ENCODE measurements at regions not wholly inside any gene's neighbourhood (a gene's known extent, or its start where the extent isn't known, plus 50 kb on each side); places are given as distances from the start of the nearest gene placed in this dataset.

DNA sequence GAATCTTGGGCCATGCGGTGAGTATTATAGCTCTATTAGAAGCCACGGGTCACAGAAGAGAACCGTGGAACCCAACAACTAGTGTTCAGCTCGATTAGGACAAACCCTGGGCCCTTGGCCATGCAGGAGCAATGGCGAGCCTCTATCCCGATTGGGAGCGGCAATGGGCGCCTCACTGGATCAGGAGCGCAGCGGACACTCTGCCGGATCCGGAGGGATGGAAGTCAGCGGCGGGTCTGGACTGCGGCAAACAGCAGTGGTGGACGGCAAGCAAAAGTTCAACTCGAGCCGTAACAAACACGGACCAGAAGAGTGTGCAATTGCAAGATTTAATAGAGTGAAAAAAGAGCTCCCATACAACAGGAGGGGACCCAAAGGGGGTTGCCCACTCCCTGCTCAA, 1481.9 kb downstream of the PCDH9 start:
- no peak for DNase-seq
- Mint-ChIP-seq H3K36me3 (ENCODE audit: low read depth) (no peaks in the 10 kb centered on the region), H3K9me3 (no peaks in the 10 kb centered on the region), H3K4me3 (no peak overlapping the region), H3K27ac (no peak overlapping the region), H3K27me3 (ENCODE audit: low read depth, poor library complexity) (no peaks in the 10 kb centered on the region), H3K4me1 (no peaks in the 10 kb centered on the region)
- TF ChIP-seq, protein P1, sequence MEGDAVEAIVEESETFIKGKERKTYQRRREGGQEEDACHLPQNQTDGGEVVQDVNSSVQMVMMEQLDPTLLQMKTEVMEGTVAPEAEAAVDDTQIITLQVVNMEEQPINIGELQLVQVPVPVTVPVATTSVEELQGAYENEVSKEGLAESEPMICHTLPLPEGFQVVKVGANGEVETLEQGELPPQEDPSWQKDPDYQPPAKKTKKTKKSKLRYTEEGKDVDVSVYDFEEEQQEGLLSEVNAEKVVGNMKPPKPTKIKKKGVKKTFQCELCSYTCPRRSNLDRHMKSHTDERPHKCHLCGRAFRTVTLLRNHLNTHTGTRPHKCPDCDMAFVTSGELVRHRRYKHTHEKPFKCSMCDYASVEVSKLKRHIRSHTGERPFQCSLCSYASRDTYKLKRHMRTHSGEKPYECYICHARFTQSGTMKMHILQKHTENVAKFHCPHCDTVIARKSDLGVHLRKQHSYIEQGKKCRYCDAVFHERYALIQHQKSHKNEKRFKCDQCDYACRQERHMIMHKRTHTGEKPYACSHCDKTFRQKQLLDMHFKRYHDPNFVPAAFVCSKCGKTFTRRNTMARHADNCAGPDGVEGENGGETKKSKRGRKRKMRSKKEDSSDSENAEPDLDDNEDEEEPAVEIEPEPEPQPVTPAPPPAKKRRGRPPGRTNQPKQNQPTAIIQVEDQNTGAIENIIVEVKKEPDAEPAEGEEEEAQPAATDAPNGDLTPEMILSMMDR (IDR thresholded peaks at IDR 0.05) = no peak

DNA sequence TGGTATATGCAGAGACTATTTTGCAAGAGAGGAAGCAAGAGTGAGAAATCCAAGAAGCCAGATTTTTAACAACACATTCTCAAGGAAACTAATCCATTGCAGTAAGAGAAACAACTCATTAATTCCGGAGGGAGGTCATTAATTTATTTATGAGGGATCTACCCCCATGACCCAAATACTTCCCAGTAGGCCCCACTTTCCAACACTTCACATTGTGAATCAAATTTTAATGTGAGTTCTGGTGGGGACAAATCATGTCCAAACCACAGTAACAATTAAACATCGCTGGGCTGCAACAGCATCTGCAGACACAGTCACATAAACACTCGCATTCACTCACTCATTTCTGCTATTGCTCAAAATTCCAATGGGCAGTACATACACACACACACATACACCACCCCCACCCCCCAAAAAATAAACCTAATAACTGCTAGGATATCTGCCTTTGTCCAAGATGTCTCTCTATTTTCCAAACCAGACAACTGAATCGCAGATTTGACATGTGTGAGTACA, 1483.7 kb downstream of the PCDH9 start:
- no peaks in the 10 kb centered on the region for H3K36me3 Mint-ChIP-seq (ENCODE audit: low read depth)
- no peaks in the 10 kb centered on the region for H3K9me3 Mint-ChIP-seq
- no peak overlapping the region for H3K27ac Mint-ChIP-seq
- H3K27me3 Mint-ChIP-seq (ENCODE audit: low read depth, poor library complexity) = no peaks in the 10 kb centered on the region
- TF ChIP-seq, protein P1 (IDR thresholded peaks at IDR 0.05) = no peak
- H3K4me3 Mint-ChIP-seq = no peak overlapping the region
- no peak for DNase-seq
- no peaks in the 10 kb centered on the region for H3K4me1 Mint-ChIP-seq

DNA sequence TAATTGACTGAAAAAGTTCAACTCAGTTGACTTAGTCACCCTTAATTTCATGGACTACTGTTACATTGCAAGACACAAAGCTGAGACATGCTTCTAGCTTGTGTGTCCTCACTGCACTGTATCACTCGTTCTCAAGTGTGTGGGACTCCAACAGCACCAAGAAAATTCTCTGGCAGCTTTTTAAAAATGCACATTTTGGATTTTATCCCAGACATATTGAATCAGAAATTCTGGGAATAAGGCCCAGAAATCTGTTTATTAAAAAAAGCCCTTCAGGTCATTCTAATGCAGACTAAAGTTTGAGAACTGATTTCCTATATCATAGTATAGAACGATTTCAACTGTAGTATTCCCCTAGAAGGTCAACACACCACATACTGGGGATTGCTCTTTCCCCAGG, 1485.3 kb downstream of the PCDH9 start:
- H3K4me1 Mint-ChIP-seq = no peaks in the 10 kb centered on the region
- no peak overlapping the region for H3K4me3 Mint-ChIP-seq
- H3K27me3 Mint-ChIP-seq (ENCODE audit: low read depth, poor library complexity) = no peaks in the 10 kb centered on the region
- no peaks in the 10 kb centered on the region for H3K36me3 Mint-ChIP-seq (ENCODE audit: low read depth)
- no peak overlapping the region for H3K27ac Mint-ChIP-seq
- TF ChIP-seq, protein P1 (IDR thresholded peaks at IDR 0.05) = no peak
- no peaks in the 10 kb centered on the region for H3K9me3 Mint-ChIP-seq
- DNase-seq = no peak

DNA sequence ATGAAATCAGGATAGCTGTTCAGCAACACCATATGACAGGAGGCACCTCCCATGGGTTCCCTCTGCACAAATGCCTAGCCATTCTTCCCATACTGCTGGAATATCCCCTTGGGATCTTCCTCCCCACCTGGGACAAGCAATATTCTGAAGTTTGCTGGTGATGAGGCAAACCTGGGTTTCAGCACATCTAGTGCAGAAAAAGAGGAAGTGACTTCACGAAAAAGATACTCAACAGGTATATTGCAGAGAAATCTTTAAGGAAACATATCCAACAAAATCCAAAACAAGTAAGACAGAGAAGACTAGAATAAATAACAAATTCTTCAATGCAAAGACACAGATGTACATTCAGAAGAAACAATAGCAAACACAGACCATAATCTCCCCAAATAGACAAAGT, 1497.0 kb downstream of the PCDH9 start:
- Mint-ChIP-seq H3K9me3 (peaks cover 33% of the 10 kb centered on the region), H3K4me1 (no peaks in the 10 kb centered on the region), H3K27ac (no peak overlapping the region), H3K4me3 (no peak overlapping the region), H3K36me3 (ENCODE audit: low read depth) (no peaks in the 10 kb centered on the region), H3K27me3 (ENCODE audit: low read depth, poor library complexity) (no peaks in the 10 kb centered on the region)
- TF ChIP-seq, protein P1 (IDR thresholded peaks at IDR 0.05) = no peak
- no peak for DNase-seq

DNA sequence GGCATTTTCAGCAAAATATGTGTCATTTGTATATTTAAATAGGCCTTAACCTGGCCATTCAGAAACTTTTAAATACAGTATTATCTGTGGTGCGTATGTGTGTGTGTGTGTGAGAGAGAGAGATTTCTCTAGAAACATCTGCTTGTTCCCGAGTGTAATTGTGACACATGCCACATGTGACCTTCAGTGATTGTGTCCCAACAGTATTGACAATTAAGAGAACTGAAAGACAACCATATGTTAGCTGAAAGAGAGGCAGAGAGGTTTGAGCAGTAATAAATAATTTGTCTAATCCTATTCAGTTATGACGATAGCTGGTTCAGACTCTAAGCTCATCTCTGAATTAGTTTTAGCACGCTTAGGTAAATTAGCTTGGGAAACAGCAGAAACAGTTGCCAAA, 1503.1 kb downstream of the PCDH9 start:
- DNase-seq = no peak
- TF ChIP-seq, protein P1 (IDR thresholded peaks at IDR 0.05) = no peak
- no peaks in the 10 kb centered on the region for H3K9me3 Mint-ChIP-seq
- no peak overlapping the region for H3K27ac Mint-ChIP-seq
- no peaks in the 10 kb centered on the region for H3K36me3 Mint-ChIP-seq (ENCODE audit: low read depth)
- H3K4me1 Mint-ChIP-seq = no peaks in the 10 kb centered on the region
- H3K4me3 Mint-ChIP-seq = no peak overlapping the region
- no peaks in the 10 kb centered on the region for H3K27me3 Mint-ChIP-seq (ENCODE audit: low read depth, poor library complexity)

DNA sequence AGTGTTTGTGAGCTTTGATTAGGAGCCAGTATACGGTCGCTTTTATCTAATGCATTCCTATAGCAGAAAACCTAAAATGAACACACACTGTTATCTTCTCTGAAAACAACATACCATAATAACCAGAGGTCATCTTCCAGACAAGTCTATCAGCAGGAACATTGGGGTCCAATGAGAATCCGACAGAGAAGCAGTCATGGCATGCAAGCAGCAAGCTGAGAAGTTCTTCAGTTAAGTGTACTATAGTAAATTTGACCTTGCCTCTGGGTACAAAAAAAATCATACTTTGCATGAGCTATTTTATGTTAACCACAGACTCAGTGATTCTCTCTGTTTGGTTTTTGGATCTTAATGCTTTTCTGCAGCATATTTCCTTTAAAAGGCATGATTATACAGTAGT, 1505.1 kb downstream of the PCDH9 start:
- Mint-ChIP-seq H3K27me3 (ENCODE audit: low read depth, poor library complexity) (no peaks in the 10 kb centered on the region), H3K9me3 (no peaks in the 10 kb centered on the region), H3K4me3 (no peak overlapping the region), H3K36me3 (ENCODE audit: low read depth) (no peaks in the 10 kb centered on the region), H3K4me1 (no peaks in the 10 kb centered on the region), H3K27ac (no peak overlapping the region)
- no peak for DNase-seq
- TF ChIP-seq, protein P1 (IDR thresholded peaks at IDR 0.05) = no peak
